K562 (cell line): ENCODE measurements at regions not wholly inside any gene's neighbourhood (a gene's known extent, or its start where the extent isn't known, plus 50 kb on each side); places are given as distances from the start of the nearest gene placed in this dataset.

Experiments used
- BRD4 ChIP-seq: fragments of 200-600 bp; sonication (generic); IDR thresholded peaks from 2 replicates; pipeline ENCODE4 v1.6.1; 2017; ENCODE audit warnings: inconsistent platforms
- ESRRA ChIP-seq: fragments of 450-650 bp; IDR thresholded peaks from 2 replicates; pipeline ENCODE4 v1.6.1; 2014; ENCODE audit warnings: low read depth, mild to moderate bottlenecking, moderate library complexity, borderline replicate concordance
- HOXB6 ChIP-seq: fragments of 250-450 bp; sonication (Bioruptor Pico); IDR thresholded peaks from 2 replicates; pipeline ENCODE4 v1.5.1; 2022; ENCODE audit warnings: mild to moderate bottlenecking, borderline replicate concordance
- KDM1A ChIP-seq, 2 experiments: fragments of 450-650 bp; IDR thresholded peaks; 2 replicates each; pipeline ENCODE4 v1.6.1; 2016; ENCODE audit warnings: mild to moderate bottlenecking in 2 of 2
- PCBP1 ChIP-seq: fragments of 200-400 bp; formaldehyde crosslinking; IDR thresholded peaks from 2 replicates; pipeline ENCODE4 v1.6.1; 2018; ENCODE audit warnings: mild to moderate bottlenecking, low read depth, low read length; ENCODE audit not compliant: poor library complexity, severe bottlenecking
- PURB ChIP-seq: sonication (generic); formaldehyde crosslinking; IDR thresholded peaks from 2 replicates; pipeline ENCODE4 v1.9.0; 2021; ENCODE audit warnings: low read depth, mild to moderate bottlenecking, missing genetic modification reagents
- YBX1 ChIP-seq: fragments of 450-650 bp; IDR thresholded peaks from 2 replicates; pipeline ENCODE4 v1.7.1; 2016; ENCODE audit warnings: mild to moderate bottlenecking
- TF ChIP-seq, protein P1 (sequence below): sonication (generic); formaldehyde crosslinking; IDR thresholded peaks from 2 replicates; pipeline ENCODE4 v1.8.0; 2023; ENCODE audit warnings: mild to moderate bottlenecking, missing genetic modification reagents
- TF ChIP-seq, protein P2 (sequence below), 2 experiments: fragments of 150-350 bp in 1 of 2; IDR thresholded peaks; 2 replicates each; pipeline ENCODE4 v1.6.1; 2012 to 2016; ENCODE audit warnings: low read depth in 2 of 2, low read length in 2 of 2, mild to moderate bottlenecking in 1 of 2, moderate library complexity in 1 of 2

DNA sequence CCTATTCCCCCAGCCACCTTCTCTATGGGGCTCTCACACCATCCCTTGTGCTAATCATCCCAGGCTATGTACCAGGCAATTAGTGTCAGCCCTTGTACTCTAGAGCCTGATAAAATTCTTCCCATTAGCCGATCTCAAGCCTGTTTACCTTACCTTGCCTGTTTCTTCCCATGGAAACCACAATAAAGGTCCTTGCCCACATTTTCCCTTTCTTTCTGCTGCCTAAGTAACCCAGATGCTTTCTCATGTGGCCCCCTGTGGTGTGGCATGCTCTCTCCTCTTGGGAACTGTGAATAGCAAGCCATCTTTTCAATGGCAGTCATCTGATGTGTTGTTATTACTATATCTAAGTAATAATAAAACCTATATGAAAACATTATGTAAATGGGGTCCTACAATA, 265.8 kb upstream of the ELAC2 start:
- TF ChIP-seq YBX1 (no peak), BRD4 (no peak), KDM1A (IDR thresholded peaks at IDR 0.05) (no peak), PURB (CRISPR knock-in tag) (no peak), ESRRA (no peak), HOXB6 (CRISPR knock-in tag) (no peak), PCBP1 (no peak)
- TF ChIP-seq, protein P1, sequence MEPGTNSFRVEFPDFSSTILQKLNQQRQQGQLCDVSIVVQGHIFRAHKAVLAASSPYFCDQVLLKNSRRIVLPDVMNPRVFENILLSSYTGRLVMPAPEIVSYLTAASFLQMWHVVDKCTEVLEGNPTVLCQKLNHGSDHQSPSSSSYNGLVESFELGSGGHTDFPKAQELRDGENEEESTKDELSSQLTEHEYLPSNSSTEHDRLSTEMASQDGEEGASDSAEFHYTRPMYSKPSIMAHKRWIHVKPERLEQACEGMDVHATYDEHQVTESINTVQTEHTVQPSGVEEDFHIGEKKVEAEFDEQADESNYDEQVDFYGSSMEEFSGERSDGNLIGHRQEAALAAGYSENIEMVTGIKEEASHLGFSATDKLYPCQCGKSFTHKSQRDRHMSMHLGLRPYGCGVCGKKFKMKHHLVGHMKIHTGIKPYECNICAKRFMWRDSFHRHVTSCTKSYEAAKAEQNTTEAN = no peak
- TF ChIP-seq, protein P2, sequence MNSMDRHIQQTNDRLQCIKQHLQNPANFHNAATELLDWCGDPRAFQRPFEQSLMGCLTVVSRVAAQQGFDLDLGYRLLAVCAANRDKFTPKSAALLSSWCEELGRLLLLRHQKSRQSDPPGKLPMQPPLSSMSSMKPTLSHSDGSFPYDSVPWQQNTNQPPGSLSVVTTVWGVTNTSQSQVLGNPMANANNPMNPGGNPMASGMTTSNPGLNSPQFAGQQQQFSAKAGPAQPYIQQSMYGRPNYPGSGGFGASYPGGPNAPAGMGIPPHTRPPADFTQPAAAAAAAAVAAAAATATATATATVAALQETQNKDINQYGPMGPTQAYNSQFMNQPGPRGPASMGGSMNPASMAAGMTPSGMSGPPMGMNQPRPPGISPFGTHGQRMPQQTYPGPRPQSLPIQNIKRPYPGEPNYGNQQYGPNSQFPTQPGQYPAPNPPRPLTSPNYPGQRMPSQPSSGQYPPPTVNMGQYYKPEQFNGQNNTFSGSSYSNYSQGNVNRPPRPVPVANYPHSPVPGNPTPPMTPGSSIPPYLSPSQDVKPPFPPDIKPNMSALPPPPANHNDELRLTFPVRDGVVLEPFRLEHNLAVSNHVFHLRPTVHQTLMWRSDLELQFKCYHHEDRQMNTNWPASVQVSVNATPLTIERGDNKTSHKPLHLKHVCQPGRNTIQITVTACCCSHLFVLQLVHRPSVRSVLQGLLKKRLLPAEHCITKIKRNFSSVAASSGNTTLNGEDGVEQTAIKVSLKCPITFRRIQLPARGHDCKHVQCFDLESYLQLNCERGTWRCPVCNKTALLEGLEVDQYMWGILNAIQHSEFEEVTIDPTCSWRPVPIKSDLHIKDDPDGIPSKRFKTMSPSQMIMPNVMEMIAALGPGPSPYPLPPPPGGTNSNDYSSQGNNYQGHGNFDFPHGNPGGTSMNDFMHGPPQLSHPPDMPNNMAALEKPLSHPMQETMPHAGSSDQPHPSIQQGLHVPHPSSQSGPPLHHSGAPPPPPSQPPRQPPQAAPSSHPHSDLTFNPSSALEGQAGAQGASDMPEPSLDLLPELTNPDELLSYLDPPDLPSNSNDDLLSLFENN (IDR thresholded peaks at IDR 0.05; ENCODE audit: low read depth in 2 of 2, low read length in 2 of 2) = no peak
